GM19240 (cell line): ENCODE measurements at regions not wholly inside any gene's neighbourhood (a gene's known extent, or its start where the extent isn't known, plus 50 kb on each side); places are given as distances from the start of the nearest gene placed in this dataset.
"Not testable (repeated sequence)": the region's sequence is repeated elsewhere in the genome, so short reads cannot be mapped to it uniquely, and the experiment has no call there.

Experiments used
- DNase-seq: peaks from one replicate; pipeline ENCODE4 v3.0.0; 2011; ENCODE audit warnings: low spot score; ENCODE audit not compliant: insufficient read length

DNA sequence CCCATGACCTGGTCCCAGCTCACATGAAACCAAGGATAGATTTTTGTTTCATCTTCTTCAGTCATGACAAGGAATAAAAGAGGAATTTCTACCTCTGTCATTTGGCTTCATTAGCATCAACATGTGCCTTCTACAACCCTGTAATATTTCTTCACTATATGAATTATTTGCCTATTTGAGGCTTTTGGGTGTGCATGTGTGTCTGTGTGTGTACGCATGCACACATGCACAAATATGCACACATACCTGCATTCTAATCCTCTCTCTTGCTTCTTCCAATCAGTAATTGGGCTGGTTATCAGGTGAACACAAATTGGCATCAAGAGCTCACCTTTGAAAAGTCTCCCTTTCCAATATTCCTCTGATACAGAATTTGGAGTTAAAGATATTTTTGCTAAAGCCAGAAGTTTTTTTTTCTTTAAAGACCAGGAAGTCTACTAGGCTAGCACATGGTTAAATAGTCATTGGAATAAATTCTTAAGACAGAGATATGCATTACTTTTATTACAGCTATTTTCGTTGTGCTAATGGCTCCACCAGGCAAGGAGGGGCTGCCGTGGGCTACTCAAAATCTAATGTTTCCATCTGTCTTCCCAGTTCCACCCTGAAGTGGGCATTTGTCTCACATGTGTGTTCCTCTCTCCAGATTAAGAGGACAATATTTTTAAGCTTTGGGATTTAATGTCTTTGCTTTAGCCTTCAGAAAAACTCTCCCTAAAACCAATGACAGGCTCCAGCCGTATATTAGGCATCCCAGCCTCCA lies 547.2 kb upstream of the CDH5 start:
- DNase-seq = no peak

- DNase-seq = no peak
Observed at GRCh38 chr16:65817799-65818198, 548.7 kb upstream of the CDH5 start.

DNA sequence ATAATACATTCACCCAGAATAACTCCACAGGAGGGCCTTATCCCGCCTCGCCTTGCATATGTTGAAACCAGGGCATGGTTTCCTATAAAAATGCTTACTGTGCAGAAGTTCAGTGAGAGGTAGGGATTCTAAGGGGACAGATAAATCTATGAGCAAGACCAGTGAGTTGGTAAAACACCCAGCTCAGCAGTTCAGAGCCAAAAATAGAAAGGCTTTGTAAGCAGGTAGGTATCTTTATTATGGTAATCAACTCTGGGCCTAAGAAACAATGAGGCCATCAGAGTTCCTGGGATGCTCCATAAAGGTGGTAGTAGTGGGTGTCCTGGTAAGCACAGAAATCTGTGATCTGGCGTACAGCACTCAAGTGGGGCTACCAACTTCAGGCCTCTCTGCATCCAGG lies 549.4 kb upstream of the CDH5 start:
- no peak for DNase-seq

DNA sequence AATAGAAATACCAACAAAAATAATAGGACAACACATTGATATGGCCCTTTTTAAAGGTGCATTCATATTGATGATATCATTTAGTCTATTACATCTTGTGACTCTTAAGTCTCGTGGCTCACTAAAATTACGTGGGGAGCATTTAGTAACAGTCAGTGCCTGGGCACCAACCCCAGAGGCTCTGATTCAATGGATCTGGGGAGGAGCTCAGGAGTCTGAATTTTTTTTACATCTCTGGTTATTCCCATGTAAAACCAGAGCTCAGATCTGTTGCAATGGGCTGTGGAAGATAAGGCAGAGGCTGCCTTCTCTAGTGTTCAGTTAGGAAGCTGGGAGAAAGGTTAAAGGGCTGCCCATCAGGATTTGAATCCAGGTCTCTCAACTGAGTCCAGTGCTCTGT lies 549.9 kb upstream of the CDH5 start:
- DNase-seq = no peak

GRCh38 chr16:65815707-65816106 lies 550.8 kb upstream of the CDH5 start:
- DNase-seq = no peak

GRCh38 chr16:65813879-65814278 lies 552.6 kb upstream of the CDH5 start:
- not testable (repeated sequence) for DNase-seq

DNA sequence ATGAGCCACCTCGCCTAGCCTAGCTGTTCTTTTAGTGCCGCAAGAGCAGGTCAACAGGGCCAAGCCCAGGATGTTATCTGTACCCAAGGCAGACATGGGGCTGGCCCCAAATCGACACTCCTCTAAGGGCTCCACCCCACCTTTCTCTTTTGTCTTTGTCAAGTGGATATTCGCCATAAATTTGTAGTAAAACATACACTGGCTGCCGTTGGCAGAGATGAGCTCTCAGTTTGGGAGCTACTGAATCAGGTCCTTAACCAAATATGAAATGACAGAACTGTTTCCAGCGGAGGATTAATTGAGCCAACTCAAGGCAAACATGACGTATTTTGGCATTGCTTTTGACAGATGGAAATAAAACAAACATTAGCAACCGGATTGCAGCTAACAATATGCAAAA lies 556.9 kb upstream of the CDH5 start:
- no peak for DNase-seq

GRCh38 chr16:65808790-65809189 lies 557.7 kb upstream of the CDH5 start:
- DNase-seq = no peak

DNA sequence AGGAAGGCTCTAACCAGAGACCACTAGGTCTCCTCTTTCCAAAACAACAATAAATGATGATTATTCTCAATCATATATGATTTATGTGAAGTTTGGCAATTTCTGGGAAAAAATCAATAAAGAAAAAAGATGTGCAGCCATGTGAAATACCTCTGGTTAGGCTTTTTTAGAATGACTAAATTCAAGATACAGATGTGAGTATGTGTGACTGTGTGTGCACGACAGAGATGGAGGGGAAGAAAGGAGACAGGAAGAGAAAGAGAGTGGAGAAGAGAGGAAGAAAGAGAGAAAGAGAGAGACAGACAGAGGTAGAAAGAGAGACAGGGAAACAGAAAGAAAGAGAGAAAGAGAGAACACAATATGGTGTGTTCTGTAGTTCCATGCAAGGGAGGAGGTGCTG lies 558.6 kb upstream of the CDH5 start:
- no peak for DNase-seq

- not testable (repeated sequence) for DNase-seq
Observed at GRCh38 chr16:65805704-65806103, 560.8 kb upstream of the CDH5 start.

DNA sequence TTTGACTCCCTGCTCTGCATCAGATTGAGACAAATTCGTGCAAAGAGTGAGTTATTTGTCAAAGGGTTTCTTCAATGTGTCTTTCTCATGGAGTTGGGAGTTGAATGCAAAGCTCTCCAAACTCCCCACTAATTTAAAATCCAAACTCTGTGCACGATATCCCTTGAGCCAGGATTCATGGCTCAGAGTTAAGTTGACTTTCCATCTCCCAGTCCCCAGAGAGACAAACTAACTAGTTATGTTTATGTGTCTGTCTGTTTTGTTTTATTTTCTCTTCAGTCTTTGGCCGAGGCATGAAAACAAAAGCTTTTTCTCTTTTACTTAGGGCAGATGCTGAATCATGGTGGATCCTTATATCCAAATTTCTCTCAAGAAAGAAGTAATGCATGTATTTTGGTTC lies 570.0 kb upstream of the CDH5 start:
- no peak for DNase-seq

DNA sequence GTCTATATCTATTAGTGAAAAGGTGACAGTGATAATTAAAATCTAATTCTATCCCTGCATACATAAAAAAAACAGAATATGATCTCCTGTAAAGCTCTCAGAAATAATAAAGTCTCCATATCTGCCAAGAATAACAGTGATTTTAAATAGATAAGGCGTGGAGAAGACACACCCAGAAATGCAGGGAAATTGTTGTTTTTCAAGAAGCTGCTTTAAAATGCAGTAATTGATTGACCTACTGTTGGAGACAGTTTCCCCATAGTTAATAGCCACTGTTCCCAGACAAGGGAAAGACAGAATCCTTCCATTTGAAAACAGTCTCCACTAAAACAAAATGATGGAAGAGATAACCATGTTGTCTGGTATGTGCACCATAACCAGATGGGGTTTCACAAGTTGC lies 571.5 kb upstream of the CDH5 start:
- no peak for DNase-seq

- no peak for DNase-seq
Observed at GRCh38 chr16:65793781-65794180, 572.7 kb upstream of the CDH5 start.

DNA sequence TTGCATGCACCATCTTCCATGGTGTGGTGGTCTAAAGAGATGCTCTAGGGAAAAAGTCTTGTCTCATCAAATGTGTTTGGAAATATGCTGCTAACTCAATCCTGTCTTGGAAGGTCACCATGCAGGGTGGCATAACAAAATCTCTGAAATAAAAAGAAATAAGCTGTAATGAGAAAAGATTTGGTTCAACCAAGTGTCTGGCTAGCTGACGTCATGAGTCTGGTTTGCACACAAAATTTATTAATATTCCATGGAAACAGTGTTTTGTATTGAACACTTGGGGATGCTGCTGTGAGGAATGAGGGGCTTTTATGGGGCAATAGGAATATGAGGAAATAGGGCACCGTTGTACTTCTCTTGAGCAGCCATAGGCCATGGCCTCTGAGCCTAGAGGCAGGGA lies 575.7 kb upstream of the CDH5 start:
- no peak for DNase-seq

GRCh38 chr16:65789161-65789945 lies 577.1 kb upstream of the CDH5 start:
- no peak for DNase-seq

- DNase-seq = no peak
Observed at GRCh38 chr16:65788434-65789140, 577.9 kb upstream of the CDH5 start.

DNA sequence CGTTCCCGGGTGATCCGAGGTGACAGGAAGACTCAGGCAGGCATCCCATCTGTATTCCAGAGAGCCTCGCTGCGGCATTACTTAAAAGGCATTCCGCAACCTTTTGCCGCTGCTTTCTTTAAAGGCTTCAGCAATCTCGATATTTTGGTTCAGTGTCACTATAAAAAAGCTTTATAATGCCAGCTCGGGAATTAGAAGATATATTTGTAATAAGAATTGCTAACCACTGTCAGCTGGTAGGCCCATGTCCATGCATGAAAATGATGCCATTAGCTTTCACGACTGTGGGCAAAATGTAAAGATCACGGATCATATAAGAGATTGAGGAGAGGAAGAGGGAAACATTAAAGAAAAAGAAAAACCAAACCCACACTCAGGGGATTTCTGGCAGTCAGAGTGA lies 578.6 kb upstream of the CDH5 start:
- no peak for DNase-seq

- DNase-seq = no peak
Observed at GRCh38 chr16:65786916-65787315, 579.6 kb upstream of the CDH5 start.

DNA sequence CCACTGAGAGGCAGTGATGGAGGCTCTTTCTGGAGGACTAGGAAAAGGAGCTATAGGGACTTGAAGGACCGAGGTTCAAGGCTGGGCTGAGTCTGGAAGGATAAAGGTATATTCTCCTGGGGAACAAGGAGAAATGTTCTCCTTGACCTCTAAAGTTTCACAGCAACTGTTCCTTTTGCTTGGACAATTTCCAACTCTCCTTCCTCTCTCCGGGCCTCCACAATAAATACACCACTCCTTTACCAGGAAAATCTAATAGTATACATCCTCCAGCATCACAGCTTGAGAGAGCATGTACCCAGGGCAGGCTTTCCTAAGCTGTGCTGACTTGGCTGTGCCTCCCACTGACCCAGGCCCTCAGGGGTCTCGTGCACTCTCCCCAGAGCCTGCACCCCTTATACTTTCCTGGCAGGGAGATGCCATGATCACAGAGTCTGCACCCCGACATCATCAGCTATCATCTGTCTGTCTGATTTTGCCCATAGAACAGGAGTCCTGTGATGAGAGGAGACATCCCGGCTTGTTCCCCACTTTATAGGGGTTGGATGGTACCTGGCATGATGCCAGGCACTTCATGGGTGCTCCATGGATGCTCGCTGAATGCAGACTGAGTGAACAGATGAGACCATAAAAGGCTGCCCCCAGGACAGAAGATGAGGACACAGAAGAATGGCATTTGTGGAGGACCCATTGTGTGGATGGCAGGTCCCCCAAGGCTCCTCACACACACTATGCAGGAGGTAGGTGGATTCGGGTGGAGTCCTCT lies 582.6 kb upstream of the CDH5 start:
- no peak for DNase-seq

GRCh38 chr16:65782611-65783600 lies 583.6 kb upstream of the CDH5 start:
- DNase-seq = no peak
